Daoy (cell line): ENCODE measurements at regions not wholly inside any gene's neighbourhood (a gene's known extent, or its start where the extent isn't known, plus 50 kb on each side); places are given as distances from the start of the nearest gene placed in this dataset.
A peak's percentile ranks its signal among the peaks of the same experiment; 100 is the strongest.

ENCODE experiments used
- DNase-seq: peaks from one replicate; pipeline ENCODE4 v3.0.0-alpha.2; 2015; ENCODE audit warnings: low read depth

- no peak for DNase-seq
These were observed 565.5 kb upstream of the FAM241A start for GRCh38 chr4:111579767-111580166.

DNA sequence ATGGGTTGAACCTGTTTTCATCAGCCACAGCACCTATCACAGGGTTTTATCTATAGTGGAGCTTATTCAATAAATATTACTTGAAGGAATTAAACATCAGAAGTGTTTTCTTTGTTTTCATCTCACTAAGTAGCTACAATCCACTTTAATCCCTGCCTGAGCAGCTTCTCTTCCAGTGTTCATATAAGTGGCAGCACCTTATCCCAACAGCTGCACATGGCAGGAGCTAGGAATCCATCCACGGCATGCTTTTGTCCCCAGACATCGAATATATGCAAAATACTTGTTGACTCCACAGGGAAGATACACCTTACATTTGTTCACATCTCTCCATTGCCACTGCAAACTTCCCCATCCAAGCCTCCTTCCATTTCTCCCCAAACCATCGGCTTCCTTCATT is 549.8 kb upstream of the FAM241A start:
- no peak for DNase-seq

DNA sequence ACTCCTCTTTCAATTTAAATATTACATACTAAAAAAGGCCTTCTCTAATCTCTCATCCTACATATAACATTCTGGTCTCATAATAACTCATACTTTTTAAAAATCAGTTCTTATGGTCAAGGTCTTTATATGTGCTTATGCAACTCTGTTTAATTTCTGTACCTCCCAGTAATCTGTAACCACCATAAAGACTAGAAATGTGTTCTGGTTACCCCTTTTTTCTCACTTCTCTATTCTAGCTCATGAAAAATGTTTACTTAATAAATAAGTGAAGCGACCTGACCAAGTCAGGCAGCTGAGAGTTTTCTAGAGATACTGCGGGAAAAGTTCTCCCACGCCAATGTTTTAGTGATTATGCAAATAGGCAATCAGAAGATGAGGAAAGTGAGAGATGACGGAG is 548.8 kb upstream of the FAM241A start:
- DNase-seq: no peak

DNA sequence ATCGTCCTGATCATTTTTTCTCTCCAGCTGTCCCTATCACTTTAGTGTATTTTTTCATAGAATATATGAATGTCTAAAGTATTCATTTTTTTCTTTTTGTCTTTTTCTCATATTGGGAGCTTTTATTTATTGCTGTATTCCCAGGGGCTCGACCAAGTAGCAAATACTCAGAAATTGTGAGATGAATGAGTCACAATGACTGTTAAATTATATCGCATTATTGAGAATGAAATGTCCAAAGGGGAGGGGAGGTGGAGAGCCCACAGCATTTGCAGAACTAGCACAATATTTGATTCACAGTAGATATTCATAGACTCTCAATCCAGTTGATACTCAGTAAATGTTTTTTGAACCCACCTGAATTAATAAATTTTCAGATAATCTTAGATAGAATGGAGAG is 543.6 kb upstream of the FAM241A start:
- no peak for DNase-seq

DNA sequence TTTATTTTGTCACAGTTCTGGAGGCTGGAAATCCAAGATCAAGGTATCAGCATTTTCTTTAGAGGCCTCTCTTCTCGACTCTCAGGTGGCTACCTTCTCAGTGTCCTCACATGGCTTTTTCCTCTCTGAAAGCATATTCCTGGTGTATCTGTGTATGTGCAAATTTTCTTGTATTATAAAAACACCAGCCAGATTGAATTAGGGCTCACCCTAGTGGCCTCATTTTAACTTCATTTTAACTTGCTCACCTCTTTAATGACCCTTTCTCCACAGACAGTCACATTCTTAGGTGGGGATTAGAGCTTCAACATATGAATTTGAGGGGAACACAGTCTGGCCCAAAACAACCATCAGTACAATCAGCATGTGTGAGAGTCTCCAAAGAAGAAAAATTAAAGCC is 542.4 kb upstream of the FAM241A start:
- no peak for DNase-seq

DNA sequence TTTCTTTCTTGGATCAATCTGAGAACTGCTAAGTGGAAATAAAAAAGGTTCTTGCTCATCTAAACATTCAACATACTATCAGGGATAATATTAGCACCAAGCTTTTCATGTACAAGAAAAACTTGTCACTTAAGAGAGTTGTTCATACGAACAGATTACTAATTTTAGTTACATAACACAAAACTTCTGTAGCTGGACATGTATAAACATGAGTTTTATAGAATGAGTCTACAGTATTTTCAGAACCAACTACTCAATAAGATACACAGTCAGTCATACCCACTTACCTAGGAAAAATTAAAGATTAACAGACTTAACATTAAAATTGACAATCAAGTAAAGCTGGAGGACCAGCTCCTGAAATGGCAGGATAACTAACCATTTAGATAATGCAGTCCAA is 540.1 kb upstream of the FAM241A start:
- DNase-seq: no peak

DNA sequence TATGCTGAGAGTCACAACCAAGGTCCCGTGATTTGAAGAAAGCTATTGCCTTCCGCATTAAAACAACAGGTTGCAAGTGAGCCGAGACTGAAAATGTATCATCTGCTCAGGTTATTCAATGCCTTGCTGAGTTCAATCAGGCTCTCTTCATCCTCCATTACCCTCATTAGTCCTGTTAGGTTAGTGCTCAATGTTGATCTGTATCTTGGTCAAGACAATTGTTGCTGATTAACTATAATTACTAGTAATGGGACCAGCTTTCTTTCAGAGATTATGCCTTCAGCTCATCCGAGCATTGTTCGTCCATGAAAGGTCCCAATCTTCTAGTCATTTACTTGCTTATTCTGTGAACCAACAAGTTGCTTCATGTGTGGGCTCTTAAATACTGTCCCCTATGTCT is 534.6 kb upstream of the FAM241A start:
- DNase-seq: no peak

- DNase-seq: peak; percentile 32
These were observed 526.3 kb upstream of the FAM241A start for GRCh38 chr4:111618908-111619307.

DNA sequence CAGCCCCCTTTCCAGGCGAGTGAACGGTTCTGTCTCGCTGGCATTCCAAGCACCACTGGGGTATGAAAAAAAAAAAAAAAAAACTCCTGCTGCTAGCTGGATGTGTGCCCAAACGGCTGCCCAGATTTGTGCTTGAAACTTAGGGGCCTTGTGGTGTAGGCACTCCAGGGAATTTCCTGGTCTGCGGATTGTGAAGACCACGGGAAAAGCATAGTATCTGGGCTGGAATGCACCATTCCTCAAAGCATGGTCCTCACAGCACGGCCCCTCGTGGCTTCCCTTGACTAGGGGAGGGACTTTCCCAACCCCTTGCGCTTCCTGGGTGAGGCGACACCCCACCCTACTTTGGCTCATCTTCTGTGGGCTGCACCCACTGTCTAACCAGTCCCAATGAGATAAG is 516.8 kb upstream of the FAM241A start:
- peak; percentile 48 for DNase-seq

DNA sequence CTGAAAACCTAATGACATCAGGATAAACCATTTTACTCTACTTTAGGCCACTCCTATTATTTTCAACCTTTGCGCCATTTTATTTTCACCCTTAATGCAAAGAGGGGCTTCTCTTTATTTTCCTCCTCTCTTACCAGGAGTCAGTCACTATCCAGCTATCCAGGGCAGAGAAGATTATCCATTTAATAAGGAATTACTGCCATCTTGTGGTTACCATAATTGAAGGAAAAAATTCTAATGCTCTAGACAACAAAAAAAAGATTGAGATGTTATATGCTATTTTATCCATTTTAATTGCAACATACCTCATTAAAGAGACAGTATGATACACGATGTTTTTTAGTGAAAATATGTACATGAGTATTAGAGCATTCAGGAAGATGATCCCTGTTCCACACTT is 514.5 kb upstream of the FAM241A start:
- no peak for DNase-seq

DNA sequence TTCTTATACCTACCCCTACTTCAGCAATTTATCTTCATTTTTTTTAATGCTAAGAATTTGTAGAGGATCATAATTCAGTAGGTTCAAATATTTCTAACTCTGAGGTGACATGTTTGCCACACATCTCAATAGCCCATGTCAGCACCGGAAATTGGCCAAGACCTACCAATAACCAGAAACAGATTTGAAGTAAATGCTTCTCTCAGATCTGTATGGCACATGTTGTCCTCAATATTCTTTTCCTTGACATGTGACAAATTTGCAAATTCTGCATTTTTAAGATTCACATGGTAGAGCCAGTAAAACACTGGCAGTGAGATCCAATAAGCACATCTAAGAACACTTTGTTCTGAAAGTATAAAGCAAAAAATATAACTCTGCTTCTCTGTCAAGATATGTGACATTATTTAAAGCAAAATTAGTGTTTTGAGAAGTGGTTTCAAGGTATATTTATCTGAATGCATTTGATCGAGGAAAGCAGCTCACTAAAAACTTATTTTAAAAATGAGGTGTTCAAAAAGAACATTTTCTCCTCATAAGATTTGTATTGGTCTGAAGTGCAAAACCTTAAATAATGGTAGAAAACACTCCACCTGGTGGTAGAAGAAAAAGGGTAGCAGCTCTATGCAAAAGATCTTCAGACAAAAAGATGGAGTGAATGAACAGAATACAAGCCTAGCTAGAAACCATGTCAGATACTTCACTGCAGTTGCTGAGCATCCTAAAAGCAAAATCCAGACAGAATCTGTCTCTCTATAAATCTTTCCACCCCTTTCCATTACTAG is 513.8 kb upstream of the FAM241A start:
- DNase-seq: no peak

GRCh38 chr4:111632641-111633151 is 512.6 kb upstream of the FAM241A start:
- no peak for DNase-seq

- no peak for DNase-seq
These were observed 511.5 kb upstream of the FAM241A start for GRCh38 chr4:111633663-111634266.

- DNase-seq: no peak
These were observed 509.6 kb upstream of the FAM241A start for GRCh38 chr4:111635646-111636045.

DNA sequence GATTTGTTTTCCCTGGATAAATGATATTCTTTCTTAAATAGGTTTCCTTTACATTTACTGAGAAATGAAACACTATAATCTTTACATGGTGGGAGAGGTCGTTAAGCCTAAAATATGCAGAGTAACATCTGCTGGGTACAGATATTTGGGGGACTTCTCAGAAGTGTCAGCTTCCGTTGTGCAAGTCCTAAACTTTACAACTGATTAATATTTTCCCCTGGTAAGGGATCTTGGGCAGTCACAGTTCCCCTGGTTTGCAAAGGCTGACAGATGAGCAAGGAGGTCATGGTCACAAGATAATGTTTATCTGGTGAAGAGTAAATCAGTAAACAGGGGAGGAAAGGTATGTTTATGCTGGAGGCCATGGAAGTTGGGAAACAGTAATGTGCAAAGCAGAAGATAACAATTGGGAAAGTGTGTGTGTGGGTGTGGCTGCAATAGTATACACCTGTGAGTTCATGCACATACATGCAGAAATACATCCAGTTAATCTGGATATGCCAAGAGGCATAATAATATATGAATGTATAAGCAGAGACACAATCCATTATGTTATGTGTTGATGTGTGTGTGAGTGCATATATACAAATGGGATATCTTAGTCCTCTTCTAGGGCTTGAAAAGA is 508.2 kb upstream of the FAM241A start:
- DNase-seq: no peak

DNA sequence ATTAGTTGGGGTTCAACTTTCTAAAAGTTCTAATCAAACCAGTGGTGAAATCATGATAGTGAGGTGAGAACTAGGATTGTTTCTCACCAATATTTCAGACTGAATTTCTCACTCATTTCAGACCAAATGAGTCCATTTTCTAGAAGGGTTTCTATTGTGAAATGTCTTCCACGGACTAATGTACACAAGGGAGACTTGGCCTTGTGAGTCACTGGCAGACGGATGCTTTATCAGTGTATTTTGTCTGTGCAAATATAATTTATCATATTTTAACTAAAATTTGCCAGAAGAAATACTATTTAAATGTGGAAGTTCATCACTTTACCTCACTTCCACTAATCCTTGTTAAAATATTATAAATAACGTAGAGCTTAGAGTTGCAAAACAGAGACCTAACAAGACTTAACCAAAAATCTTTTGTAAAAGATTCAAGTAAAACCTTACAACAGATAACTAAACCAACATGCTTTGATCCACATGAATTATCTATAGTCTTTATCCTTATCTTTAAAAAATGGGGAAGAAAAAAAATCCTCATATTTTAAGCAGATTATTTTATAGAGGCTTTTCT is 506.0 kb upstream of the FAM241A start:
- no peak for DNase-seq

DNA sequence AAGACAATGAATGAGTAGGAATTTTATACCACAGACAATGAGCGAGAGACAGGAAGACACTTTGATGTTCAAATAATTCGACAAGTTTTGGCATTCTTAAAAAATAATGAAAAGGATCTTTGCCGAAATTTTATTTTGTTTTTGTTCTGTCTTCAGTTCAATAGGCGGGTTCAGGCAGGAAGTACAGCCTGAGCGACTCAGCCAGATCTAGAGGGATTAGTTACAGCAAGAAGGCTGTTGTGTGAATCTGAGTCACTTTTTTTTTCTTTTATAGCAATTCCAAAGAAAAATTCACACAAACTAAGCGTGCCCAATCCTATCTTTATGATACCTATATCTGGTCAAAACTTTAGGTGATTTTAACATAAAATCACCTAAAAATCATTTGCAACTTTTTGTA is 505.4 kb upstream of the FAM241A start:
- peak; percentile 15 for DNase-seq

DNA sequence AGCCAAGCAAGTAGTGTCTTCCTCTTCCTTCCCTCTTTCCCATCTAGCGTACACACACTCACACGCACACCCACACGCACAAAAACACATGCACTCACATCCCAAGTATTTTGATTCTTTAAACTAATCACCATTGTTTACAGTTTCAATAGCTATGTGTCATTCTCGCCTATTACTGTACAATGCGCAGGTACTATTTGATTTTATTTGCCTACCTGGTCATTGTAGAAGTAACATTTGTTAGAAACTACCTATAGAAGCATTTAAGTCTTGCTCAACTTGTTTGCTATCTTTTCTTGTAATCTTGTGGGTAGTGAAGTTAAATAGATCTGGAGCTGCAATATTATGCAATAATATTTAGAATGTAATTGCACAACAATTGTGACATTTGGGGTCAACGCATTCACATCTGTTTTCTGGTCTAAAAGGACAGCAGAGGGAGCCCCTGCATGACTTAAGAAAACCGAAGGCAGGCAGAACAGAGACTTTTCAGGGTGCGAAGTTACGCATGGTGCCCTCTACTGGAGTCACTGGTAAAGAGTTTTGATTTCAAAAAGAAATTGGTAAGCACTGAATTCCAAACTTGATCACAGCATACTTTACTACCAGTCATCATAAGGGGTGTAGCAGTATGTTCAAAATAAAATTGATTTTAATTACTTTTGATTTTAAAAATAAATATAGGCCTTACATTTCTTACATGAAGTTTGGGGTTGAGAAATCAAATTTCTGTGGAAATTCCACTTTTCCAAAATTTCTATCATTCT is 503.3 kb upstream of the FAM241A start:
- DNase-seq: peak; percentile 62

GRCh38 chr4:111648056-111648455 is 497.2 kb upstream of the FAM241A start:
- no peak for DNase-seq

DNA sequence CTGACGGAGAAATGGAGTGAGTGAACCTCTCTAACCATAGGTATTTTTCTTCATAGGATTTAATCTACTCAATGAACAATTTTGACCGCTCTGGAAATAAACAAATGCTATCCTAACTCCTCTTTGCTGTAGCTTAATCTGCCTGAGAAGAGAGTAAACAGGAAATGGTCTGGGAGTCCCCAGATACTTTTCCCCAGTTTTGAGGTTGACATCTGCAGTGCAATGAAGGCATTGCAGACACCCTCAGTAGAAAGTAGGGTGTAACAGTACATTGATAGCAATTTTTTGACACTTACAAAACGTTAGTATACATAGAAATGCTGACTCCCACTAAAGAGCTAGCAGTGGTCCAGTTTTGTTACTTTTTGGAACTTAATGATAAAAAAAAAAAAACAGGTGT is 495.9 kb upstream of the FAM241A start:
- no peak for DNase-seq

DNA sequence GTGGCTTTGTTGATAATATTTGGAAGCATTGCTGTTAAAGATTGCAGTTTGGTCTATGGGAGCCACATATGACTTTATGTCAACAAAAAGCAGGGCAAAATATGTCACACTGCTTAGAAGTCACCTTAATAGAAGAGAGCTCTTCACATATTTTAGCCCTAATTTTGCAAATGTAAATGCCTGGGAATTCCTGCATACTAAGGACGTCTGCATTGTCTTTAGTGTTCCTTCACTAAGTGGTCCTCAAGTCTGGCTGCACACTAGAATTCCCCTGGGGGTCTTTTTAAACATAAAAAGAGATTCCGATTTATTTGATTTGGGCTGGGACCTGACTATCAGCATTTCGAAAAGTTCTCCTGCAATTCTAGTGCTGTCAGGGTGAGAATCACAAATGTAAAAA is 495.1 kb upstream of the FAM241A start:
- no peak for DNase-seq

DNA sequence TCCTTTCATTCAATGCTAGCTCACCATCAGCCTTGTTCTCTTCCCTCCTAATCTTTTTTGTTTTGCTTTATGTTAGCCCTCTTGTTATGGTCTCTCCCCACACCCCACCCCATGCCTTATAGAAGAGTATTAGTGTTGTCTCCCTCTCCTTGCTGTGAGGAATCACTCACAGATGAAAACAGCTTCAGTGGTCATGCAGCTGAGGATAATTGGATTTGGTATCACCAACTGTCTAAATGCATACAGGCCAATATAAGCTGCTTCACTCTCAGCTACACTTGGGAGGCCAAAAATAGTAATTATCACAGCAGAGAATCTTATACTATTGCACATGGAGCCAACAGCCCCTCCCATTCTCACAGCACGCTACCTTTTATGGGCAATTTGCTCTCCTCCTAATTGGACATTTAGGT is 494.6 kb upstream of the FAM241A start:
- no peak for DNase-seq
